ENCODE measurements at regions not wholly inside any gene's neighbourhood (a gene's known extent, or its start where the extent isn't known, plus 50 kb on each side); places are given as distances from the start of the nearest gene placed in this dataset.

GRCh38 chr13:53161251-53161650 is 132.6 kb downstream of the OLFM4 start:
- WGBS, 2 donors, result 59 to 65% methylated on average over 1 of the region's 1 CpG
- Histone ChIP-seq H3K4me1 (no peaks in the 10 kb centered on the region), H3K9me3 (peaks cover 0 to 4% (median 0%) of the 10 kb centered on the region in 4 donors), H3K27ac (no peak overlapping the region), H3K4me3 (no peak overlapping the region), H3K36me3 (no peaks in the 10 kb centered on the region), H3K27me3 (no peaks in the 10 kb centered on the region)
- ATAC-seq (ENCODE audit: low FRiP score in 2 of 2) (no peak), DNase-seq (no peak)
- TF ChIP-seq POLR2A (IDR thresholded peaks at IDR 0.05) (no peak), EP300 (IDR thresholded peaks at IDR 0.05) (no peak), POLR2AphosphoS5 (IDR thresholded peaks at IDR 0.05) (no peak)
- TF ChIP-seq, protein P1, sequence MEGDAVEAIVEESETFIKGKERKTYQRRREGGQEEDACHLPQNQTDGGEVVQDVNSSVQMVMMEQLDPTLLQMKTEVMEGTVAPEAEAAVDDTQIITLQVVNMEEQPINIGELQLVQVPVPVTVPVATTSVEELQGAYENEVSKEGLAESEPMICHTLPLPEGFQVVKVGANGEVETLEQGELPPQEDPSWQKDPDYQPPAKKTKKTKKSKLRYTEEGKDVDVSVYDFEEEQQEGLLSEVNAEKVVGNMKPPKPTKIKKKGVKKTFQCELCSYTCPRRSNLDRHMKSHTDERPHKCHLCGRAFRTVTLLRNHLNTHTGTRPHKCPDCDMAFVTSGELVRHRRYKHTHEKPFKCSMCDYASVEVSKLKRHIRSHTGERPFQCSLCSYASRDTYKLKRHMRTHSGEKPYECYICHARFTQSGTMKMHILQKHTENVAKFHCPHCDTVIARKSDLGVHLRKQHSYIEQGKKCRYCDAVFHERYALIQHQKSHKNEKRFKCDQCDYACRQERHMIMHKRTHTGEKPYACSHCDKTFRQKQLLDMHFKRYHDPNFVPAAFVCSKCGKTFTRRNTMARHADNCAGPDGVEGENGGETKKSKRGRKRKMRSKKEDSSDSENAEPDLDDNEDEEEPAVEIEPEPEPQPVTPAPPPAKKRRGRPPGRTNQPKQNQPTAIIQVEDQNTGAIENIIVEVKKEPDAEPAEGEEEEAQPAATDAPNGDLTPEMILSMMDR (IDR thresholded peaks at IDR 0.05), result no peak

DNA sequence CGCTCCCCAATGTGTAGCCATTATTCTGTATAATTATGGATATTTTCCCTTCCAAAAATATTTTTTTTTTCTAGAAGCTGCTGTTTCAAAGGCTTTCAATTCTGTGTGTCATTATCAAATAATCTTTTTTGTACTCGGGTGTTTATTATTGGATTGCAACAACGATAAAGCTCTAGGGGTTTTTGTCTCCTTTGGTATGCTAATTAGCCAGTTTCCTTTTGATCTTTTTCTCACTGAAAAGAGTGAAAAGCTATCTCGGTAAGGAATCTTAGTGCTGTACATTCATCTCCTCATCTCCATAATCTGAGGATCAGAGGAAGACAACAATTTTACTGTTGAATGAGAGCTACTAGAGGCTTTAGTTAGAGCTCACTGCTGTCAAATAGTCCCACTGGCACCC is 136.6 kb downstream of the OLFM4 start:
- ATAC-seq (ENCODE audit: low FRiP score in 2 of 2), result no peak
- TF ChIP-seq EP300 (IDR thresholded peaks at IDR 0.05) (no peak), POLR2AphosphoS5 (IDR thresholded peaks at IDR 0.05) (no peak), POLR2A (IDR thresholded peaks at IDR 0.05) (no peak)
- TF ChIP-seq, protein P1 (IDR thresholded peaks at IDR 0.05), result no peak
- 42 to 45% methylated on average over 4 of the region's 4 CpGs for WGBS, 2 donors

GRCh38 chr13:53167561-53167960 is 138.9 kb downstream of the OLFM4 start:
- Histone ChIP-seq H3K9me3 (no peaks in the 10 kb centered on the region), H3K4me1 (no peaks in the 10 kb centered on the region), H3K27me3 (no peaks in the 10 kb centered on the region), H3K27ac (no peak overlapping the region), H3K36me3 (no peaks in the 10 kb centered on the region), H3K4me3 (no peak overlapping the region)
- ATAC-seq (ENCODE audit: low FRiP score in 2 of 2) (no peak), DNase-seq (no peak)
- TF ChIP-seq EP300 (IDR thresholded peaks at IDR 0.05) (no peak), POLR2AphosphoS5 (IDR thresholded peaks at IDR 0.05) (no peak), POLR2A (IDR thresholded peaks at IDR 0.05) (no peak)
- TF ChIP-seq, protein P1 (IDR thresholded peaks at IDR 0.05), result no peak
- 44 to 60% methylated on average over 3 of the region's 3 CpGs for WGBS, 2 donors

More for the DNA sequence above, 136.6 kb downstream of the OLFM4 start:
- Histone ChIP-seq H3K4me1 (no peaks in the 10 kb centered on the region), H3K27me3 (no peaks in the 10 kb centered on the region), H3K27ac (no peak overlapping the region), H3K4me3 (no peak overlapping the region), H3K36me3 (no peaks in the 10 kb centered on the region), H3K9me3 (no peaks in the 10 kb centered on the region)
- no peak for DNase-seq

- Histone ChIP-seq H3K4me3 (no peak overlapping the region), H3K27me3 (no peaks in the 10 kb centered on the region), H3K27ac (no peak overlapping the region), H3K9me3 (no peaks in the 10 kb centered on the region), H3K4me1 (no peaks in the 10 kb centered on the region), H3K36me3 (no peaks in the 10 kb centered on the region)
- DNase-seq (no peak), ATAC-seq (ENCODE audit: low FRiP score in 2 of 2) (no peak)
- WGBS, 2 donors, result 78 to 89% methylated on average over 1 of the region's 1 CpG
- no peak for TF ChIP-seq POLR2AphosphoS5 (IDR thresholded peaks at IDR 0.05)
- TF ChIP-seq POLR2A (IDR thresholded peaks at IDR 0.05), result no peak
- TF ChIP-seq, protein P1 (IDR thresholded peaks at IDR 0.05), result no peak
- TF ChIP-seq EP300 (IDR thresholded peaks at IDR 0.05), result no peak
Observed at GRCh38 chr13:53170910-53171309, 142.3 kb downstream of the OLFM4 start.

DNA sequence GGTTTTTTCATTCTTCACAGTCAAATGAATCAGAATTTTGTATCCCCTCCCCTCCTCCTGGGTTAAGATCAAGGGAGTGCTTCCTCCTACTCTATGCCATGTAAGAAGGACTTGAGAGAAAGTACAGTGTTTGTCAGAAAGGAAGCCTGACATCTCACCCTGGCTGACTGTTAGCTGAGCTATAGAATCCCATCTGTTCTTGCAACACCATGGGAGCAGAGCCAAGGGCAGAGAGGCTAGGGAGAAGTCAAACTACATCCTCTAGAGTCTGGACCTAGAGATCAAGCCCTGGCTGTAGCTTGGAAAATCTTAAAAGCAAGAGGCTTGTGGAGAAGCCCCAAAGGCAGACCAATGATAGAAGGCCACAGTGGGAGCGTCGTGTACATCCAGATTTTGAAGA is 145.9 kb downstream of the OLFM4 start:
- no peak for ATAC-seq (ENCODE audit: low FRiP score in 2 of 2)
- Histone ChIP-seq H3K27ac (no peak overlapping the region), H3K27me3 (no peaks in the 10 kb centered on the region), H3K9me3 (no peaks in the 10 kb centered on the region), H3K4me3 (no peak overlapping the region), H3K4me1 (no peaks in the 10 kb centered on the region), H3K36me3 (no peaks in the 10 kb centered on the region)
- DNase-seq, result no peak
- WGBS, 2 donors, result 80 to 92% methylated on average over 2 of the region's 2 CpGs
- TF ChIP-seq POLR2AphosphoS5 (IDR thresholded peaks at IDR 0.05), result no peak
- TF ChIP-seq, protein P1 (IDR thresholded peaks at IDR 0.05), result no peak
- no peak for TF ChIP-seq POLR2A (IDR thresholded peaks at IDR 0.05)
- no peak for TF ChIP-seq EP300 (IDR thresholded peaks at IDR 0.05)

All from upper lobe of left lung (tissue), 6 donors.